Ishikawa (cell line): ENCODE measurements at regions not wholly inside any gene's neighbourhood (a gene's known extent, or its start where the extent isn't known, plus 50 kb on each side); places are given as distances from the start of the nearest gene placed in this dataset.

Experiments
- CREB1 ChIP-seq: IDR thresholded peaks from 2 replicates; pipeline ENCODE4 v1.6.1; 2012; ENCODE audit warnings: low read depth
- YY1 ChIP-seq: IDR thresholded peaks from 2 replicates; pipeline ENCODE4 v1.6.1; 2012; ENCODE audit warnings: low read depth

DNA sequence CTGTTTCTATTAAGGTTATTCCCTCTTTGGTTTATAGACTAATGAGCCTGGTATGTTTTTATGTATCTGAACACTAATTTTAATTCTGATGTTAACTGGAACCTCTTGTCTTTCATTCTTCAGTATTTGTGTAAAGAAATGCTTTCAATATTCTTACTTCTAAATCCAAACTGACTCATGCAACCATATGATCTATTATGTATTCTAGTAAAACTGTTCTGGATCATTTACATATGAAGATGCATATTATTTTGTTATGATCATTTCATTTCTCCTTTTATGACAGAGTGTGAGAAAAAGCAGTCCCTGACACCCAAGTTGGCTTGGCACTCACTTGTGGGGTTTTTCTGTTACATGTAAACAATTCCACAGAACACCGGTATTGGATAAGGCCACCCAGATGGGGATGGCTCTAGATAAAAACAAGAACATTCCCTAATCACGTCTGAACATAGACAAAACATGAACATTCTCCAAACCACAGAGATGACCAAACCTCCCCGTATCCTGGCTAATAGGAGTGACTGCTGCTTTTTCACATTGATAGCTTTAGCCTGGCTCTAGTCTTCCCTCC lies 72.2 kb upstream of the EPHB3 start:
- no peak for TF ChIP-seq CREB1
- no peak for TF ChIP-seq YY1
